ENCODE measurements at regions not wholly inside any gene's neighbourhood (a gene's known extent, or its start where the extent isn't known, plus 50 kb on each side); places are given as distances from the start of the nearest gene placed in this dataset.
"Not testable (repeated sequence)": the region's sequence is repeated elsewhere in the genome, so short reads cannot be mapped to it uniquely, and the experiment has no call there.

DNA sequence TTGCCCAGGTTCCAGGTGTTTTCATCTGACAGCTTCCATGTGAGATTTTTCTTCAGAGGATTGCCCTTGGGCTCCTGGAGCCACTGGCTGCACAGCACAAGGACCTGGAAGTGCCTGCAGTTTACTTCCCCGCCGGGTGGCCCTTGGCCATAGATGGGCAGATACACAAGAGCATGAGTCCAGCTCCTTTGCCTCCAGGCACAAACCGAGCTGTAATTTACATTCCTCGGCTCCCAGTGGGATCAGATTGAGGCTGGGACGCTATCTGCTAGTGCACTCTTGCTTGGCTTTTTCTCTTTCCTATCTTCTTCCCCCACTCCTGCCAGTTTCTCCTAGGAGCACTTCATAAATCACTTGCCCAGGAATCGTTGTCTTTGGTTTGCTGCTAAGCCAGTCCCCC, 85.4 kb upstream of the RALY start:
- DNase-seq (ENCODE audit: low spot score) = no peak

GRCh38 chr20:33908868-33909267, 84.8 kb upstream of the RALY start:
- no peak for DNase-seq (ENCODE audit: low spot score)

DNA sequence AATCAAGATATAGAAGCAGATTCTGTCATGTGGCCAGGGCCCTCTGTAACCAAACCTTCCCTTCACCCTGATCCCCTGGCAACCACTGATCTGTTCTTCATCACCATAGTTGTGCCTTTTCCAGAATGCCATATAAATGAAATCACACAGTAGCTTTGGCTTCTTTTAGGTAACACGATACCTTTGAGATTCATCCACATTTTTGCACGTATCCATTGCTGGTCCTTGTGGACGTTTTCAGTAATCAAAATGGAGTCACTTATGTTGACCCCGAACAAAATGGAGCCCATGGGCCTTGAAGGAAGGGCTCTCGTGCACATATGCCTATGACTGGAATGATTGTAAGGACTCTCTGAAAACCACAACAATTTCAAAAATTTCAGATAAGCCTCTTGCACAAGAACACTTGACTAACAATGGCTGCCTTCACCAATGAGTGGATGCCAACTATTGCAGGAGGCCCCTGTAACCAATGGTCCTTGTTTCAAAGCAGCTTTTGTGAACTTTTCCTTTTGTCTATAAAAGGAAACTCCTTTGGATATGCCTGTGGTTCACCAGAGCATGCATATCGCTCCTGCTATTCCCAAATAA, 84.3 kb upstream of the RALY start:
- DNase-seq (ENCODE audit: low spot score) = no peak

DNA sequence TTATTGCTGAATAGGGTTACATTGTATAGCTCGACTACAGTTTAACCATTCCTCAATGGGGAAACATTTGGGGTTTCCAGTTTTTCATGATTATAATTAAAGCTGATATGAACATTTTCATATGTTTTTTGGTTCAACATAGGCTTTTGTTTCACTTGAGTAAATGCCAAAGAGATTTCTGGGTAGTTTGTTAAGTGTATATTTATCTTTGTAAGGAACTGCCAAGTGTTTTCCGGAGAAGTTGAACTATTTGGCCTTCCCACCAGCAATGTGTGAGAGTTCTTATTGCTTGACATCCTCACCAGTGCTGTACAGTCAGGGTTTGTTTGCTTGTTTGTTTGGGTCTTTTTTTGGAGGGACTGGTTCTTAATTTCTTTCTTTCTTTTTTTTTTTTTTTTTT, 83.7 kb upstream of the RALY start:
- no peak for DNase-seq (ENCODE audit: low spot score)

GRCh38 chr20:33910529-33911327, 83.0 kb upstream of the RALY start:
- no peak for DNase-seq (ENCODE audit: low spot score)

GRCh38 chr20:33914919-33915318, 78.8 kb upstream of the RALY start:
- DNase-seq (ENCODE audit: low spot score) = no peak

GRCh38 chr20:33915726-33916331, 77.9 kb upstream of the RALY start:
- DNase-seq (ENCODE audit: low spot score) = peak; percentile 69

DNA sequence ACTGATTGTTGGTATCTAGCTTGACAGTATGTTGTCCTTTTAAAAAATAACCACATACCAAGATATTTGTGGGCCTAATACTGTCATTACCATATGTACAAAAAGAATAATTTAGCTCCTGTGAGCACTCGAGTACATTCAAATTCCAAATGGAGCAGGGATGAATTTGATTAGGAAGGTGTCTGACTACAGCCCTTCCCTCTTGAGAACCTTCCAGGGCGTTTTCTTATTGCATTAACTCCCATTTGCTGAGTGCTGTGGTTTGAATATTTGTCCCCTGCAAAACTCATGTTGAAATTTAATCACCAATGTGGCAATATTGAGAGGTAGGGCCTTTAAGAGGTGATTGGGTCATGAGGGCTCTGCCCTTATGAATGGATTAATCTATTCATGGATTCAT, 76.9 kb upstream of the RALY start:
- DNase-seq (ENCODE audit: low spot score) = no peak

- no peak for DNase-seq (ENCODE audit: low spot score)
These were observed 75.7 kb upstream of the RALY start for GRCh38 chr20:33917831-33918525.

GRCh38 chr20:33918662-33919061, 75.0 kb upstream of the RALY start:
- DNase-seq (ENCODE audit: low spot score) = no peak

GRCh38 chr20:33919653-33920052, 74.1 kb upstream of the RALY start:
- no peak for DNase-seq (ENCODE audit: low spot score)

- DNase-seq (ENCODE audit: low spot score) = no peak
These were observed 71.5 kb upstream of the RALY start for GRCh38 chr20:33922224-33922623.

DNA sequence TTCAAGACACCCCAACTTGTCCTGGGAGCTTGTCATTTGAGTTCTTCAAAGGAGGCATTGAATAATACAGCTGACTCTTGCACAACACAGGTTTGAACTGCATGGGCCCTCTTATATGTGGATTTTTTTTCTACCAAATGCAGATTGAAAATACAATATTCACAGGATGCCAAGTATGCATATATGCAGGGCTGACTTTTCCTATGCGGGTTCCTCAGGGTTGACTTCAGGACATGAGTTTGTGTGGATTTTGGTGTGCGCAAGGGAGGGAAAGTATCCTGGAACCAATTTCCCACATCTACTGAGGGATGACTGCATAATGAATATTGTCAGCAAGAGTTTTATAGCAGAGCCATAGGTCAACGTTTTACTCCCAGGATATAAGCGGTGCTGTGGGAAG, 70.0 kb upstream of the RALY start:
- no peak for DNase-seq (ENCODE audit: low spot score)

- no peak for DNase-seq (ENCODE audit: low spot score)
These were observed 67.8 kb upstream of the RALY start for GRCh38 chr20:33925867-33926266.

DNA sequence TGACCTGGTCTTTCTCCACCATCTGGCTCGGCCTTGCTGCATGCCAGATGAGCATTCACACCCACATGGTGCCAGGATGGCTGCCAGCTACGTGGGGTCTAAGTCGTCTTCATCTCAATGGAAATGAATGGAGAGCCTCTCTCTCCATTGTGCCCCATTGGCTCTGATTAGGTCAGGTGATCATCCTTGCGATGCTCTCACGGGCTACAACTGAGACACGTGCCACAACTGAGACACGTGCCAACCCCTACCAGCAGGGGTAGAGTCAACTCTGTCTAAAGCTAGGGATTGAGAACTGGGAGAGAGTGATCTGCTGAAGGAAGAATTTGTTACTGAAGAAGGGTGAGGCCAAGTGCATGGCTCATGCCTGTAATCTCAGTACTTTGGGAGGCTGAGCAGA, 67.3 kb upstream of the RALY start:
- no peak for DNase-seq (ENCODE audit: low spot score)

- DNase-seq (ENCODE audit: low spot score) = no peak
These were observed 66.0 kb upstream of the RALY start for GRCh38 chr20:33927724-33928123.

DNA sequence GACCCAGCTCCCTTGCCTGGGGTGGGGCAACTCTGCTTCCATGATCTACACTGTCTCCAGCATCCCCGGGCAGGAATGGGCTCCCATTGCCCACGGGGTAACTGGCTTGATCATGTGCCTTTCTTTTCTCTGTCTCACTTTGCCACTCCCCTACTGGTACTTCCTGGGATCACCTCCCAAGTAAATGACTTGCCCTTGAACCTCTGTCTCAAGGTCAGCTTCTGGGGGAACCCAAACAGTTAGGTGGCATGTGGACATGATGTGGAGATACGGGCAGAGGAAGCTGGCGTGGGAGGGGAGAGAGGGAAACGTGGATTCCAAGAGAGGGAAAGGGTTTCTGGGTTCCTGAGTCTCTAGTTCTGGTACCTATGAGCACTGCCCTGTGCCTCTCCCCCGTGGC, 63.8 kb upstream of the RALY start:
- DNase-seq (ENCODE audit: low spot score) = no peak

GRCh38 chr20:33933469-33933909, 60.2 kb upstream of the RALY start:
- peak; percentile 19 for DNase-seq (ENCODE audit: low spot score)

DNA sequence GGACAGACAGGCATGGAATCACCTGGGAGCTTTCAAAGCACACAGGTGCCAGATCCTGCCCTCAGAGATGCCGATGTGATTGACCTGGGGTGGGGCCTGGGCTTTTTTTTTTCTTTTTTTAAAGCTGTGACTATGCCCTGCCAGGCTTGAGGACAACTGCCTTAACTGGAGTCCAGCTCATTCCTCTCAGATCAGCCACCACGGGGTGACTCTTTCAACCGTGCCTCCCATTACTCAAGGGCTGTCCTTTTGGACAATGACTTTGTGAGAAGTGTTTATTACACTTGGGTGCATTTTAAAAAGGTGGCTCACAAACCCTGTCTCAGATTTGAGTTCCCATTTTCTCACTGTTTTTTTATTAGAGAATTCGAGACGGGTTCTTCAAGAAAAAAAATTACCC, 57.1 kb upstream of the RALY start:
- no peak for DNase-seq (ENCODE audit: low spot score)

DNA sequence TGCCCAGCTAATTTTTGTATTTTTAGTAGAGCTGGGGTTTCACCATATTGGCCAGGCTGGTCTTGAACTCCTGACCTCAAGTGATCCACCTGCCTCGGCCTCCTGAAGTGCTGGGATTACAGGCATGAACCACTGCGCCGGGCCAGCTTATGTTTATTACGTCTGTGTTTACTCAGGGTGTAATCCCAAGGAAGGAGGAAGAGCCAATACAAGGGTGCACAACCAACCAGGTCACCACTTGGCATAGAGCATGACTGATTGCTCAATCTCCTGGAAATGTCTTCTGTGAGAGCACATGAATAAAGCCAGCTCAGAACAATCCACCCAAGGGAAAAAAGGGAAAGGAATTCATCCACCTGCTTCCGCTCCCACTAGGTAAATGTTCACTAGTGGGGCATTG, 54.7 kb upstream of the RALY start:
- DNase-seq (ENCODE audit: low spot score) = not testable (repeated sequence)

- no peak for DNase-seq (ENCODE audit: low spot score)
These were observed 53.0 kb upstream of the RALY start for GRCh38 chr20:33940666-33941065.

All from germinal center (tissue), 1 donor.